Brain microvascular endothelial cell (primary cell): ENCODE measurements at regions not wholly inside any gene's neighbourhood (a gene's known extent, or its start where the extent isn't known, plus 50 kb on each side); places are given as distances from the start of the nearest gene placed in this dataset.

Experiments
- DNase-seq: peaks from one replicate; pipeline ENCODE4 v3.0.0-alpha.2; 2020
- H3K27ac ChIP-seq: fragments of 250-450 bp; sonication (Bioruptor Pico); 2 replicates; pipeline ENCODE4 v1.5.1; 2020; ENCODE audit warnings: mild to moderate bottlenecking, moderate library complexity
- H3K27me3 ChIP-seq: fragments of 250-450 bp; sonication (Bioruptor Pico); replicated peaks from 2 replicates; pipeline ENCODE4 v1.5.1; 2020; ENCODE audit warnings: mild to moderate bottlenecking
- H3K36me3 ChIP-seq: fragments of 250-450 bp; sonication (Bioruptor Pico); replicated peaks from 2 replicates; pipeline ENCODE4 v1.5.1; 2020; ENCODE audit warnings: mild to moderate bottlenecking
- H3K4me3 ChIP-seq: 2 replicates; pipeline ENCODE4 v1.5.1; 2011; ENCODE audit warnings: low read depth, mild to moderate bottlenecking, control low read depth, low read length, moderate library complexity
- CTCF ChIP-seq: IDR thresholded peaks from 2 replicates; pipeline ENCODE4 v1.5.1; 2011; ENCODE audit warnings: low read depth, mild to moderate bottlenecking, moderate library complexity, low read length, control low read depth, inconsistent platforms; ENCODE audit errors: missing control alignments
- in situ Hi-C: cut with HindIII; loops from 2 replicates; pipeline ENCODE4 v1.10.0; 2017; ENCODE audit warnings: low sequenced_read_pairs, low pct_ligation_motif_present

- peak overlapping the region; percentile 22 for H3K27ac ChIP-seq
- no peak overlapping the region for H3K4me3 ChIP-seq
- in situ Hi-C loops = no loop called here
- H3K36me3 ChIP-seq = no peaks in the 10 kb centered on the region
- H3K27me3 ChIP-seq = no peaks in the 10 kb centered on the region
- TF ChIP-seq CTCF = no peak
- peak; percentile 54 for DNase-seq
Observed at GRCh38 chr3:115350606-115351005, 203.5 kb upstream of the ZBTB20 start.

- no peaks in the 10 kb centered on the region for H3K27me3 ChIP-seq
- H3K27ac ChIP-seq = no peak overlapping the region
- no peak for DNase-seq
- no peak for TF ChIP-seq CTCF
- no peaks in the 10 kb centered on the region for H3K36me3 ChIP-seq
- in situ Hi-C loops = no loop called here
- H3K4me3 ChIP-seq = no peak overlapping the region
Observed at GRCh38 chr3:115351193-115351592, 204.1 kb upstream of the ZBTB20 start.

GRCh38 chr3:115354010-115354409, 206.9 kb upstream of the ZBTB20 start:
- H3K27ac ChIP-seq = no peak overlapping the region
- no peaks in the 10 kb centered on the region for H3K27me3 ChIP-seq
- no peaks in the 10 kb centered on the region for H3K36me3 ChIP-seq
- no peak overlapping the region for H3K4me3 ChIP-seq
- DNase-seq = no peak
- in situ Hi-C loops = no loop called here
- TF ChIP-seq CTCF = no peak

- no peaks in the 10 kb centered on the region for H3K27me3 ChIP-seq
- in situ Hi-C loops = no loop called here
- no peak overlapping the region for H3K4me3 ChIP-seq
- no peak overlapping the region for H3K27ac ChIP-seq
- TF ChIP-seq CTCF = no peak
- no peaks in the 10 kb centered on the region for H3K36me3 ChIP-seq
- DNase-seq = no peak
Observed at GRCh38 chr3:115357456-115357855, 210.4 kb upstream of the ZBTB20 start.

- DNase-seq = peak; percentile 12
- H3K36me3 ChIP-seq = no peaks in the 10 kb centered on the region
- TF ChIP-seq CTCF = no peak
- no peaks in the 10 kb centered on the region for H3K27me3 ChIP-seq
- in situ Hi-C loops = no loop called here
- H3K27ac ChIP-seq = no peak overlapping the region
- no peak overlapping the region for H3K4me3 ChIP-seq
Observed at GRCh38 chr3:115359536-115359935, 212.4 kb upstream of the ZBTB20 start.

GRCh38 chr3:115361806-115362205, 214.7 kb upstream of the ZBTB20 start:
- in situ Hi-C loops = no loop called here
- Histone ChIP-seq H3K27ac (no peak overlapping the region), H3K36me3 (no peaks in the 10 kb centered on the region), H3K4me3 (no peak overlapping the region), H3K27me3 (no peaks in the 10 kb centered on the region)
- TF ChIP-seq CTCF = no peak
- DNase-seq = no peak
